HEK293 (cell line): ENCODE measurements at regions not wholly inside any gene's neighbourhood (a gene's known extent, or its start where the extent isn't known, plus 50 kb on each side); places are given as distances from the start of the nearest gene placed in this dataset.

Experiments used
- CTCF ChIA-PET: fragments of 350-600 bp; formaldehyde crosslinking; extraction: SDS; loops from one replicate; lab custom pipeline; 2021; ENCODE audit warnings: antibody characterized with exemption; lab: Yijun Ruan, JAX
- POLR2A ChIA-PET: fragments of 300-600 bp; formaldehyde crosslinking; extraction: SDS; loops from one replicate; lab custom pipeline; 2020; ENCODE audit warnings: antibody characterized with exemption, inconsistent platforms; lab: Yijun Ruan, JAX
- H3K27ac ChIP-seq: fragments of 200-500 bp; sonication (Bioruptor generic); 2 replicates; pipeline ENCODE4 v1.5.1; 2014; ENCODE audit warnings: low read depth, low read length, control low read depth, inconsistent platforms; ENCODE audit errors: extremely low read depth
- H3K36me3 ChIP-seq, 2 experiments: fragments of 200-500 bp in 1 of 2; sonication (Bioruptor generic) in 1 of 2; 1 replicate in 1 of 2; 2 replicates in 1 of 2; pipeline ENCODE4 v1.5.1; 2014 to 2017; ENCODE audit warnings: inconsistent platforms in 2 of 2, low read length in 2 of 2; ENCODE audit not compliant: control insufficient read depth in 2 of 2, insufficient read depth in 1 of 2
- H3K4me1 ChIP-seq: fragments of 200-500 bp; sonication (Bioruptor generic); 2 replicates; pipeline ENCODE4 v1.5.1; 2014; ENCODE audit warnings: mild to moderate bottlenecking, low read length, inconsistent platforms; ENCODE audit not compliant: control insufficient read depth, insufficient read depth
- H3K4me3 ChIP-seq: 2 replicates; pipeline ENCODE4 v1.5.1; 2011; ENCODE audit warnings: low read depth, mild to moderate bottlenecking, control low read depth, low read length, moderate library complexity
- H3K9me3 ChIP-seq: fragments of 200-500 bp; sonication (Bioruptor generic); 2 replicates; pipeline ENCODE4 v1.5.1; 2014; ENCODE audit warnings: low read depth, low read length, inconsistent platforms; ENCODE audit not compliant: control insufficient read depth, insufficient read depth
- ATF2 ChIP-seq: fragments of 450-650 bp; formaldehyde crosslinking; IDR thresholded peaks from 2 replicates; pipeline ENCODE4 v1.5.1; 2016; ENCODE audit warnings: missing biosample characterization, missing genetic modification characterization, low read depth
- GLIS2 ChIP-seq: fragments of 450-650 bp; formaldehyde crosslinking; IDR thresholded peaks from 2 replicates; pipeline ENCODE4 v1.5.1; 2016; ENCODE audit warnings: missing biosample characterization, missing genetic modification characterization
- KLF9 ChIP-seq: fragments of 450-650 bp; formaldehyde crosslinking; IDR thresholded peaks from 2 replicates; pipeline ENCODE4 v1.5.1; 2016; ENCODE audit warnings: missing biosample characterization, missing genetic modification characterization, low read depth
- OSR2 ChIP-seq: fragments of 450-650 bp; formaldehyde crosslinking; IDR thresholded peaks from 2 replicates; pipeline ENCODE4 v1.5.1; 2016; ENCODE audit warnings: missing biosample characterization, missing genetic modification characterization
- WT1 ChIP-seq: fragments of 450-650 bp; formaldehyde crosslinking; IDR thresholded peaks from 2 replicates; pipeline ENCODE4 v1.5.1; 2016; ENCODE audit warnings: missing biosample characterization, missing genetic modification characterization
- ZBTB8A ChIP-seq: fragments of 450-650 bp; formaldehyde crosslinking; IDR thresholded peaks from 2 replicates; pipeline ENCODE4 v1.5.1; 2016; ENCODE audit warnings: missing biosample characterization, missing genetic modification characterization
- ZEB2 ChIP-seq: fragments of 450-650 bp; formaldehyde crosslinking; IDR thresholded peaks from 2 replicates; pipeline ENCODE4 v1.5.1; 2016; ENCODE audit warnings: missing biosample characterization, missing genetic modification characterization
- ZNF335 ChIP-seq: fragments of 450-650 bp; formaldehyde crosslinking; conservative IDR thresholded peaks from 2 replicates; pipeline ENCODE4 v1.5.1; 2016; ENCODE audit warnings: missing biosample characterization, missing genetic modification characterization
- ZNF426 ChIP-seq: fragments of 450-650 bp; formaldehyde crosslinking; IDR thresholded peaks from 2 replicates; pipeline ENCODE4 v1.5.1; 2017; ENCODE audit warnings: missing biosample characterization, missing genetic modification characterization, mild to moderate bottlenecking, inconsistent platforms, moderate library complexity
- ZNF488 ChIP-seq: fragments of 450-650 bp; formaldehyde crosslinking; IDR thresholded peaks from 2 replicates; pipeline ENCODE4 v1.5.1; 2016; ENCODE audit warnings: missing biosample characterization, missing genetic modification characterization
- ZNF571 ChIP-seq: fragments of 450-650 bp; formaldehyde crosslinking; IDR thresholded peaks from 2 replicates; pipeline ENCODE4 v1.5.0; 2017; ENCODE audit warnings: missing biosample characterization, missing genetic modification characterization
- ZNF580 ChIP-seq: fragments of 450-650 bp; formaldehyde crosslinking; IDR thresholded peaks from 2 replicates; pipeline ENCODE4 v1.5.1; 2016; ENCODE audit warnings: missing biosample characterization, missing genetic modification characterization
- ZNF600 ChIP-seq: fragments of 450-650 bp; formaldehyde crosslinking; IDR thresholded peaks from 2 replicates; pipeline ENCODE4 v1.5.1; 2016; ENCODE audit warnings: missing biosample characterization, missing genetic modification characterization
- ZNF610 ChIP-seq: fragments of 450-650 bp; formaldehyde crosslinking; IDR thresholded peaks from 2 replicates; pipeline ENCODE4 v1.5.1; 2016; ENCODE audit warnings: missing biosample characterization, missing genetic modification characterization, borderline replicate concordance
- ZNF701 ChIP-seq: fragments of 450-650 bp; formaldehyde crosslinking; IDR thresholded peaks from 2 replicates; pipeline ENCODE4 v1.5.1; 2016; ENCODE audit warnings: missing biosample characterization, missing genetic modification characterization
- ZNF776 ChIP-seq: fragments of 450-650 bp; formaldehyde crosslinking; IDR thresholded peaks from 2 replicates; pipeline ENCODE4 v1.5.0; 2017; ENCODE audit warnings: missing biosample characterization, missing genetic modification characterization, borderline replicate concordance
- ZNF791 ChIP-seq: fragments of 450-650 bp; formaldehyde crosslinking; IDR thresholded peaks from 2 replicates; pipeline ENCODE4 v1.5.1; 2016; ENCODE audit warnings: missing biosample characterization, missing genetic modification characterization
- ZNF830 ChIP-seq: fragments of 450-650 bp; IDR thresholded peaks from 2 replicates; pipeline ENCODE4 v1.5.0; 2018; ENCODE audit warnings: missing biosample characterization, missing genetic modification characterization, low read depth, mild to moderate bottlenecking, moderate library complexity
- ZSCAN4 ChIP-seq: fragments of 450-650 bp; formaldehyde crosslinking; IDR thresholded peaks from 2 replicates; pipeline ENCODE4 v1.5.1; 2017; ENCODE audit warnings: missing biosample characterization, missing genetic modification characterization
- TF ChIP-seq, protein P1 (sequence below): sonication (generic); formaldehyde crosslinking; IDR thresholded peaks from 2 replicates; pipeline ENCODE4 v1.8.1; 2022; ENCODE audit warnings: mild to moderate bottlenecking, moderate library complexity, missing genetic modification reagents
- TF ChIP-seq, protein P2 (sequence below): fragments of 450-650 bp; IDR thresholded peaks from 2 replicates; pipeline ENCODE4 v1.5.1; 2018; ENCODE audit warnings: missing biosample characterization, mild to moderate bottlenecking, missing genetic modification characterization
- TF ChIP-seq, protein P3 (sequence below): fragments of 450-650 bp; formaldehyde crosslinking; IDR thresholded peaks from 2 replicates; pipeline ENCODE4; 2016; ENCODE audit warnings: missing biosample characterization, missing genetic modification characterization

DNA sequence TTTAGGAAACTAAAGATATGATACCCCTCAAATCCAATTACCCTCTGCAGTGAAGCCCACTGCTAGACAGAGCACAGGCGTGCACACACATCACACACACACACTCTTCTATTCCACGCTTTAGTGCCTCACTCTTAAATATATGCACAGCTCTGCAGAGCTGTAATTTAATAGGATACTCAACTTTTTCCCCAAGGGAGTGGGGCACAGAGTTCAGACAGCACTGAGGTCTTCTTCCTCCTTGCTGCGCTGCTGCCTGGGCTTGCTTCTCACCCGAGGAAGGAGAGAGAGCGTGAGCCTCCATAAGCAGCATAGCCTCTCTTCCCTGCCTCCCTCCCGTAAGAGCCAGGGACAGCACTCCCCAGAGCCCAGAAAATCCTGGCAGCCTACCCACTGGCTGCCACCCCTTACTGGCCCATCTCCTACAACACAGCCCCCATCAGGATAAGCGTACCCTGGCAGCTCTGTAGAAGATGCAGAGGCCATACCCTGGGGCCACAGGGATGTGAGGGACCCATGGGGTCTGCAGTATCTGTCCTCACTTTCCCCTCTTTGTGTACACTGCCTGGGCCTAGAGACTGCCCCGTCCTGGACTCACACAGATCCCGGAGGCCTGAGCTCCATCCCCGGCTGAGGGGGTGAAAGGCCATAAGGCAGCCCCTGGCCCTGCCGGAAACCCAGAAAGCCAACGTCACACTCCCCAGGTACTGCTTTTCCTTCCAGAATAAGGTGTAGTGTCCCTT is 102.1 kb downstream of the C5orf15 start (continued):
- TF ChIP-seq ZNF426 = no peak
- no peak for TF ChIP-seq ZEB2
- no peak for TF ChIP-seq OSR2 (tag by site-specific recombination)
- TF ChIP-seq ZNF610 (tag by site-specific recombination) = no peak
- TF ChIP-seq ZNF701 (tag by site-specific recombination) = no peak
- TF ChIP-seq ZNF791 (tag by site-specific recombination) = no peak
- TF ChIP-seq ZNF580 = no peak
- no peak for TF ChIP-seq ATF2 (tag by site-specific recombination)
- TF ChIP-seq ZNF600 (tag by site-specific recombination) = no peak
- TF ChIP-seq ZNF830 (tag by site-specific recombination) = no peak
- TF ChIP-seq, protein P1, sequence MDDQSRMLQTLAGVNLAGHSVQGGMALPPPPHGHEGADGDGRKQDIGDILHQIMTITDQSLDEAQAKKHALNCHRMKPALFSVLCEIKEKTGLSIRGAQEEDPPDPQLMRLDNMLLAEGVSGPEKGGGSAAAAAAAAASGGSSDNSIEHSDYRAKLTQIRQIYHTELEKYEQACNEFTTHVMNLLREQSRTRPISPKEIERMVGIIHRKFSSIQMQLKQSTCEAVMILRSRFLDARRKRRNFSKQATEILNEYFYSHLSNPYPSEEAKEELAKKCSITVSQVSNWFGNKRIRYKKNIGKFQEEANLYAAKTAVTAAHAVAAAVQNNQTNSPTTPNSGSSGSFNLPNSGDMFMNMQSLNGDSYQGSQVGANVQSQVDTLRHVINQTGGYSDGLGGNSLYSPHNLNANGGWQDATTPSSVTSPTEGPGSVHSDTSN = no peak
- TF ChIP-seq, protein P2, sequence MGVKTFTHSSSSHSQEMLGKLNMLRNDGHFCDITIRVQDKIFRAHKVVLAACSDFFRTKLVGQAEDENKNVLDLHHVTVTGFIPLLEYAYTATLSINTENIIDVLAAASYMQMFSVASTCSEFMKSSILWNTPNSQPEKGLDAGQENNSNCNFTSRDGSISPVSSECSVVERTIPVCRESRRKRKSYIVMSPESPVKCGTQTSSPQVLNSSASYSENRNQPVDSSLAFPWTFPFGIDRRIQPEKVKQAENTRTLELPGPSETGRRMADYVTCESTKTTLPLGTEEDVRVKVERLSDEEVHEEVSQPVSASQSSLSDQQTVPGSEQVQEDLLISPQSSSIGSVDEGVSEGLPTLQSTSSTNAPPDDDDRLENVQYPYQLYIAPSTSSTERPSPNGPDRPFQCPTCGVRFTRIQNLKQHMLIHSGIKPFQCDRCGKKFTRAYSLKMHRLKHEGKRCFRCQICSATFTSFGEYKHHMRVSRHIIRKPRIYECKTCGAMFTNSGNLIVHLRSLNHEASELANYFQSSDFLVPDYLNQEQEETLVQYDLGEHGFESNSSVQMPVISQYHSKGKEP (tag by site-specific recombination) = no peak

GRCh38 chr5:133865113-133865512 is 103.3 kb downstream of the C5orf15 start:
- POLR2A ChIA-PET = no interaction called here
- CTCF ChIA-PET = interaction anchor here (0.6 kb wide), 1 partner anchor 80 kb away, joined by 3 read pairs; no protein-coding TSS in a partner anchor

More at GRCh38 chr5:133865113-133865512, 103.3 kb downstream of the C5orf15 start:
- Histone ChIP-seq H3K36me3 (no peaks in the 10 kb centered on the region), H3K4me3 (no peak overlapping the region), H3K9me3 (no peaks in the 10 kb centered on the region), H3K27ac (no peak overlapping the region), H3K4me1 (no peaks in the 10 kb centered on the region)
- TF ChIP-seq, protein P3, sequence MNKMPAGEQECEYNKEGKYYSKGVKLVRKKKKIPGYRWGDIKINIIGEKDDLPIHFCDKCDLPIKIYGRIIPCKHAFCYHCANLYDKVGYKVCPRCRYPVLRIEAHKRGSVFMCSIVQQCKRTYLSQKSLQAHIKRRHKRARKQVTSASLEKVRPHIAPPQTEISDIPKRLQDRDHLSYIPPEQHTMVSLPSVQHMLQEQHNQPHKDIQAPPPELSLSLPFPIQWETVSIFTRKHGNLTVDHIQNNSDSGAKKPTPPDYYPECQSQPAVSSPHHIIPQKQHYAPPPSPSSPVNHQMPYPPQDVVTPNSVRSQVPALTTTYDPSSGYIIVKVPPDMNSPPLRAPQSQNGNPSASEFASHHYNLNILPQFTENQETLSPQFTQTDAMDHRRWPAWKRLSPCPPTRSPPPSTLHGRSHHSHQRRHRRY = no peak
- TF ChIP-seq WT1 (tag by site-specific recombination) (no peak), GLIS2 (no peak), ATF2 (tag by site-specific recombination) (no peak), ZNF571 (no peak), ZNF488 (tag by site-specific recombination) (no peak), ZNF335 (tag by site-specific recombination) (no peak), ZNF580 (no peak), KLF9 (tag by site-specific recombination) (no peak), ZNF776 (tag by site-specific recombination) (no peak), ZBTB8A (no peak), ZSCAN4 (tag by site-specific recombination) (no peak)
